H1 (cell line): ENCODE measurements at regions not wholly inside any gene's neighbourhood (a gene's known extent, or its start where the extent isn't known, plus 50 kb on each side); places are given as distances from the start of the nearest gene placed in this dataset.

Experiments
- CTCF ChIA-PET: fragments of 300-600 bp; sonication (Branson Sonifier 250); formaldehyde crosslinking; loops from one replicate; lab custom pipeline; 2021; ENCODE audit not compliant: partially characterized antibody; lab: Charles Lee
- POLR2A ChIA-PET: fragments of 300-600 bp; sonication (Branson Sonifier 250); formaldehyde crosslinking; loops from one replicate; lab custom pipeline; 2021; ENCODE audit warnings: inconsistent platforms; ENCODE audit not compliant: partially characterized antibody; lab: Charles Lee
- DNase-seq, 2 experiments: peaks; one replicate each; pipeline versions ENCODE4 v3.0.0 to v3.0.0-alpha.2; 2010 to 2022; ENCODE audit warnings: low spot score in 2 of 2, low read depth in 1 of 2, mixed read lengths in 1 of 2
- FAIRE-seq: peaks from 2 replicates; lab custom pipeline; 2011; peaks lifted over from hg19 to GRCh38; lab: Jason Lieb, UNC
- H2AFZ ChIP-seq: 2 replicates; pipeline ENCODE4 v1.8.1; 2012; ENCODE audit warnings: low read length, inconsistent platforms
- H2AK5ac ChIP-seq: 2 replicates; pipeline ENCODE4 v1.6.1; 2013; ENCODE audit warnings: low read depth, low read length
- H2BK120ac ChIP-seq: replicated peaks from 2 replicates; pipeline ENCODE3; 2013; ENCODE audit warnings: low read depth, low read length, inconsistent platforms
- H2BK12ac ChIP-seq: 2 replicates; pipeline ENCODE4 v1.6.1; 2013; ENCODE audit warnings: low read depth, low read length
- H2BK15ac ChIP-seq: 2 replicates; pipeline ENCODE4 v1.6.1; 2013; ENCODE audit warnings: low read length
- H2BK20ac ChIP-seq: 2 replicates; pipeline ENCODE4 v1.6.1; 2013; ENCODE audit warnings: low read length
- H2BK5ac ChIP-seq: 2 replicates; pipeline ENCODE4 v1.6.1; 2013; ENCODE audit warnings: low read depth, low read length
- H3K14ac ChIP-seq: 2 replicates; pipeline ENCODE4 v1.6.1; 2013; ENCODE audit warnings: inconsistent platforms; ENCODE audit not compliant: insufficient read length
- H3K18ac ChIP-seq: 2 replicates; pipeline ENCODE4 v1.6.1; 2013; ENCODE audit warnings: low read length; ENCODE audit errors: extremely low read depth
- H3K23ac ChIP-seq: 2 replicates; pipeline ENCODE4 v1.6.1; 2013; ENCODE audit warnings: inconsistent platforms; ENCODE audit not compliant: insufficient read length
- H3K23me2 ChIP-seq: 2 replicates; pipeline ENCODE4 v1.6.1; 2013; ENCODE audit warnings: low read depth, low read length
- H3K27ac ChIP-seq: 2 replicates; pipeline ENCODE4 v1.6.1; 2011; ENCODE audit warnings: low read depth, low read length, inconsistent platforms
- H3K27me3 ChIP-seq, 4 experiments: replicated peaks in 1 of 4; 1 replicate in 1 of 4; 2 replicates in 3 of 4; pipeline versions ENCODE4 v1.6.1 to v1.8.1; 2011 to 2013; ENCODE audit warnings: low read length in 3 of 4, mild to moderate bottlenecking in 3 of 4, inconsistent platforms in 2 of 4, mixed read lengths in 2 of 4, moderate library complexity in 1 of 4; ENCODE audit not compliant: control insufficient read depth in 3 of 4, insufficient read depth in 3 of 4; ENCODE audit errors: extremely low read depth in 1 of 4
- H3K36me3 ChIP-seq, 4 experiments: 2 replicates each; pipeline versions ENCODE4 v1.6.1 to v1.8.1; 2011 to 2013; ENCODE audit warnings: mild to moderate bottlenecking in 4 of 4, low read length in 3 of 4, moderate library complexity in 2 of 4, control low read depth in 1 of 4, inconsistent platforms in 1 of 4; ENCODE audit not compliant: insufficient read depth in 4 of 4, control insufficient read depth in 2 of 4
- H3K4ac ChIP-seq: replicated peaks from 2 replicates; pipeline ENCODE3; 2013; ENCODE audit warnings: low read length, low read depth, mixed read lengths, inconsistent platforms; ENCODE audit not compliant: insufficient read length
- H3K4me1 ChIP-seq, 4 experiments: replicated peaks in 1 of 4; 1 replicate in 1 of 4; 2 replicates in 3 of 4; pipeline versions ENCODE4 v1.6.1 to v1.8.1; 2011 to 2013; ENCODE audit warnings: low read length in 3 of 4, inconsistent platforms in 2 of 4, mixed read lengths in 1 of 4; ENCODE audit not compliant: insufficient read depth in 4 of 4, control insufficient read depth in 3 of 4
- H3K4me2 ChIP-seq, 2 experiments: 2 replicates each; pipeline versions ENCODE4 v1.6.1 to v1.8.1; 2011 to 2013; ENCODE audit warnings: low read depth in 2 of 2, low read length in 2 of 2, control low read depth in 1 of 2, inconsistent platforms in 1 of 2, mild to moderate bottlenecking in 1 of 2; ENCODE audit not compliant: insufficient read depth in 1 of 2
- H3K4me3 ChIP-seq, 4 experiments: fragments of 200-600, 300-600 bp in 1 of 4; sonication (generic), shearing (Covaris generic), sonication (Bioruptor Twin) in 1 of 4; 2 replicates each; pipeline versions ENCODE4 v1.5.1 to v1.8.1; 2011 to 2016; ENCODE audit warnings: low read length in 4 of 4, low read depth in 3 of 4, control low read depth in 2 of 4, inconsistent platforms in 2 of 4, mild to moderate bottlenecking in 2 of 4, mixed read lengths in 1 of 4, moderate library complexity in 1 of 4; ENCODE audit not compliant: insufficient read depth in 2 of 4; ENCODE audit errors: extremely low read depth in 1 of 4
- H3K56ac ChIP-seq: replicated peaks from 2 replicates; pipeline ENCODE3; 2013; ENCODE audit warnings: low read depth, mild to moderate bottlenecking, mixed read lengths, low read length, inconsistent platforms; ENCODE audit not compliant: insufficient read length
- H3K79me1 ChIP-seq: 2 replicates; pipeline ENCODE4 v1.6.1; 2013; ENCODE audit warnings: low read depth, low read length, control low read depth
- H3K79me2 ChIP-seq, 2 experiments: 2 replicates each; pipeline versions ENCODE4 v1.6.1 to v1.8.1; 2012 to 2013; ENCODE audit warnings: low read length in 2 of 2, mild to moderate bottlenecking in 2 of 2, inconsistent platforms in 1 of 2; ENCODE audit not compliant: insufficient read depth in 2 of 2, control insufficient read depth in 1 of 2
- H3K9ac ChIP-seq, 4 experiments: replicated peaks in 1 of 4; 1 replicate in 1 of 4; 2 replicates in 3 of 4; pipeline versions ENCODE4 v1.6.1 to v1.8.1; 2011 to 2013; ENCODE audit warnings: low read depth in 3 of 4, low read length in 3 of 4, control low read depth in 2 of 4, mild to moderate bottlenecking in 2 of 4, moderate library complexity in 2 of 4, inconsistent platforms in 1 of 4; ENCODE audit errors: extremely low read depth in 1 of 4
- H3K9me3 ChIP-seq, 2 experiments: 2 replicates each; pipeline versions ENCODE4 v1.6.1 to v1.8.1; 2012 to 2013; ENCODE audit warnings: mild to moderate bottlenecking in 2 of 2, moderate library complexity in 2 of 2, control low read depth in 1 of 2, inconsistent platforms in 1 of 2, low read depth in 1 of 2, low read length in 1 of 2, mixed read lengths in 1 of 2; ENCODE audit not compliant: insufficient read depth in 2 of 2
- H4K20me1 ChIP-seq, 2 experiments: replicated peaks in 1 of 2; 2 replicates each; pipeline versions ENCODE3 to v1.8.1; 2011 to 2013; ENCODE audit warnings: inconsistent platforms in 2 of 2, low read length in 2 of 2, mild to moderate bottlenecking in 1 of 2; ENCODE audit not compliant: insufficient read depth in 2 of 2, control insufficient read depth in 1 of 2
- H4K5ac ChIP-seq: 2 replicates; pipeline ENCODE4 v1.6.1; 2013; ENCODE audit warnings: low read length, low read depth, mixed read lengths, inconsistent platforms; ENCODE audit not compliant: insufficient read length
- H4K8ac ChIP-seq: 2 replicates; pipeline ENCODE4 v1.8.0; 2013; ENCODE audit warnings: mild to moderate bottlenecking, moderate library complexity, low read length, inconsistent platforms; ENCODE audit not compliant: insufficient read depth; ENCODE audit errors: extremely low read depth
- H4K91ac ChIP-seq: replicated peaks from 2 replicates; pipeline ENCODE3; 2013; ENCODE audit warnings: low read length, mixed read lengths, inconsistent platforms; ENCODE audit not compliant: insufficient read length
- CHD1 ChIP-seq: IDR thresholded peaks from 2 replicates; pipeline ENCODE4 v1.6.1; 2012; ENCODE audit warnings: low read depth, low read length, improper control_type of control experiment
- FOSL1 ChIP-seq: IDR thresholded peaks from 2 replicates; pipeline ENCODE4 v1.6.1; 2011; ENCODE audit warnings: mild to moderate bottlenecking, low read depth, low read length, moderate library complexity; ENCODE audit not compliant: insufficient read depth
- HDAC2 ChIP-seq, 2 experiments: fragments of 300-600 bp in 1 of 2; sonication (generic) in 1 of 2; IDR thresholded peaks; 2 replicates each; pipeline ENCODE4 v1.6.1; 2011 to 2012; ENCODE audit warnings: low read depth in 2 of 2, low read length in 2 of 2, mild to moderate bottlenecking in 2 of 2, moderate library complexity in 2 of 2, borderline replicate concordance in 1 of 2, inconsistent platforms in 1 of 2
- POLR2AphosphoS5 ChIP-seq: IDR thresholded peaks from 2 replicates; pipeline ENCODE4 v1.6.1; 2011; ENCODE audit warnings: low read depth, low read length
- RAD21 ChIP-seq, 2 experiments: IDR thresholded peaks in 1 of 2; conservative IDR thresholded peaks in 1 of 2; 2 replicates each; pipeline ENCODE4 v1.6.1; 2011; ENCODE audit warnings: low read depth in 2 of 2, low read length in 2 of 2, improper control_type of control experiment in 1 of 2, inconsistent platforms in 1 of 2, mild to moderate bottlenecking in 1 of 2, moderate library complexity in 1 of 2
- SRF ChIP-seq: IDR thresholded peaks from 2 replicates; pipeline ENCODE4 v1.6.1; 2011; ENCODE audit warnings: mild to moderate bottlenecking, low read depth, low read length, moderate library complexity
- WGBS, 2 experiments: shearing (Covaris generic) in 1 of 2; methylation state at CpG; one replicate each; pipeline versions ENCODE4 v1.1.6 to v1.1.7; 2013 to 2015; ENCODE audit warnings: low lambda C conversion rate in 2 of 2, mixed read lengths in 2 of 2, inconsistent platforms in 1 of 2, low coverage in 1 of 2, missing lambda C conversion rate in 1 of 2; ENCODE audit not compliant: insufficient replicate concordance in 2 of 2, insufficient coverage in 1 of 2, insufficient read length in 1 of 2; ENCODE audit errors: extremely low coverage in 1 of 2, missing lambda C conversion rate in 1 of 2; 5-methylcytosine and 5-hydroxymethylcytosine counted together
- TF ChIP-seq, protein P1 (sequence below), 3 experiments: IDR thresholded peaks; 1 replicate in 2 of 3; 2 replicates in 1 of 3; pipeline versions ENCODE4 v1.5.1 to v1.6.1; 2011; ENCODE audit warnings: low read length in 3 of 3, mild to moderate bottlenecking in 3 of 3, inconsistent platforms in 2 of 3, low read depth in 1 of 3, moderate library complexity in 1 of 3; ENCODE audit not compliant: insufficient read depth in 1 of 3; ENCODE audit errors: control extremely low read depth in 1 of 3

DNA sequence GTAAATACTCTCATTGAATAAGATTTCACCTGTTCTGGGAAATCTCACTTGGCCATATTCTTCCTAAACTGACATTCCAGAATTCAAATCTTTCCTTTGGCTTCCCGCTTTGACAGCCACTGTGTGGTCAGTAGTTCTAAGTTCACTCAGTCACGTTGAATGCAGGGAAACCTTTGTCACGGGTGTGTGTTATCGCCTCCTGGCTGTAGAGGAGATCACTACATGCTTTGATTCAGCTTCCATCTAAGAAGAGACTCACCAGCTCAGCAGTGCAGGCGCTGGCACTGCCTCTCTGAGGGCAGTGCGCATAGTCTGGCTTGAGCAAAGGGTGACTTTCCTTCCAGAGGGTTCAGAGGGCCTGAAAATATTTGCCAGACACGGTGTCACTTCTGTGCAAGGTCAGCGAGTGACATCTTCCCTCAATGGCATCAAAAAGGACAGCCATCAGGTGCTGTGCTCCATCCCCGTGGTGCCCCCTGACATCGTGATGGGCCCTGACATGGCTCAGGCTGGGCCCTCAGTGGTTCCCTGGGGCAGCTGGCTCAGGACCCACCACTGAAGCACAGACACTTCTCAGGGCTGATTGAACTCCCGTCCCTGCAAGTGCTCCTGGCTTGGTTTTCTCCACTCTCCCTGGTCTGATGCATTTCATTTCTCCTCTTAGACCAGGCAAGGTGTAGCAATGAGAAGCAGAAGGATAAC is 635.4 kb upstream of the ARGLU1 start:
- Histone ChIP-seq H3K79me2 (no peaks in the 10 kb centered on the region), H3K4me2 (no peak overlapping the region), H3K79me1 (no peaks in the 10 kb centered on the region), H3K23ac (no peak overlapping the region), H3K9me3 (no peaks in the 10 kb centered on the region), H3K27ac (no peak overlapping the region), H2BK20ac (no peak overlapping the region), H3K18ac (no peak overlapping the region), H2BK120ac (no peak overlapping the region), H3K56ac (no peak overlapping the region), H2BK12ac (no peak overlapping the region), H2BK15ac (no peak overlapping the region), H4K8ac (no peak overlapping the region), H3K23me2 (no peaks in the 10 kb centered on the region), H3K36me3 (no peaks in the 10 kb centered on the region), H3K4ac (no peak overlapping the region), H2AFZ (peak overlapping the region; percentile 15; the same call in 1 of the 2 replicates), H3K4me3 (no peak overlapping the region), H3K27me3 (no peaks in the 10 kb centered on the region), H2BK5ac (no peak overlapping the region), H3K4me1 (no peaks in the 10 kb centered on the region; a peak in 1 of 7 replicates), H4K5ac (no peak overlapping the region), H3K9ac (no peak overlapping the region), H3K14ac (no peak overlapping the region), H4K91ac (no peak overlapping the region), H2AK5ac (no peak overlapping the region), H4K20me1 (no peaks in the 10 kb centered on the region)
- CTCF ChIA-PET = interaction anchor here (0.6 to 3.4 kb wide), 44 partner anchors 10 to 1011 kb away, joined by 3 to 33 read pairs (median 3); no protein-coding TSS in a partner anchor
- DNase-seq = peak; percentile 19 to 60
- 61% methylated on average over 11 of the region's 11 CpGs; no CpG with 5 or more reads in 1 of the 2 experiments for WGBS, 2 experiments
- FAIRE-seq = peak; percentile 69
- POLR2A ChIA-PET = no interaction called here
- TF ChIP-seq RAD21 (IDR thresholded peaks at IDR 0.05 in 1 of 2, conservative IDR thresholded peaks at IDR 0.05 in 1 of 2; ENCODE audit: low read depth in 2 of 2, low read length in 2 of 2) (peak; percentile 61), HDAC2 (IDR thresholded peaks at IDR 0.05; ENCODE audit: borderline replicate concordance in 1 of 2, low read depth in 2 of 2, low read length in 2 of 2) (peak in 1 of 2 experiments; percentile 39; a peak in 1 of 4 replicates), FOSL1 (no peak), CHD1 (no peak), POLR2AphosphoS5 (no peak), SRF (no peak)
- TF ChIP-seq, protein P1, sequence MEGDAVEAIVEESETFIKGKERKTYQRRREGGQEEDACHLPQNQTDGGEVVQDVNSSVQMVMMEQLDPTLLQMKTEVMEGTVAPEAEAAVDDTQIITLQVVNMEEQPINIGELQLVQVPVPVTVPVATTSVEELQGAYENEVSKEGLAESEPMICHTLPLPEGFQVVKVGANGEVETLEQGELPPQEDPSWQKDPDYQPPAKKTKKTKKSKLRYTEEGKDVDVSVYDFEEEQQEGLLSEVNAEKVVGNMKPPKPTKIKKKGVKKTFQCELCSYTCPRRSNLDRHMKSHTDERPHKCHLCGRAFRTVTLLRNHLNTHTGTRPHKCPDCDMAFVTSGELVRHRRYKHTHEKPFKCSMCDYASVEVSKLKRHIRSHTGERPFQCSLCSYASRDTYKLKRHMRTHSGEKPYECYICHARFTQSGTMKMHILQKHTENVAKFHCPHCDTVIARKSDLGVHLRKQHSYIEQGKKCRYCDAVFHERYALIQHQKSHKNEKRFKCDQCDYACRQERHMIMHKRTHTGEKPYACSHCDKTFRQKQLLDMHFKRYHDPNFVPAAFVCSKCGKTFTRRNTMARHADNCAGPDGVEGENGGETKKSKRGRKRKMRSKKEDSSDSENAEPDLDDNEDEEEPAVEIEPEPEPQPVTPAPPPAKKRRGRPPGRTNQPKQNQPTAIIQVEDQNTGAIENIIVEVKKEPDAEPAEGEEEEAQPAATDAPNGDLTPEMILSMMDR (IDR thresholded peaks at IDR 0.05; ENCODE audit: control extremely low read depth in 1 of 3, insufficient read depth in 1 of 3, low read depth in 1 of 3, low read length in 3 of 3) = peak; percentile 52 to 87 (median 69)
